CD4-positive, alpha-beta T cell treated with Interleukin-4 for 4 hours (primary cell): ENCODE measurements at regions not wholly inside any gene's neighbourhood (a gene's known extent, or its start where the extent isn't known, plus 50 kb on each side); places are given as distances from the start of the nearest gene placed in this dataset.

Experiments used
- DNase-seq: peaks from one replicate; pipeline ENCODE4 v3.0.0-alpha.2; 2020

DNA sequence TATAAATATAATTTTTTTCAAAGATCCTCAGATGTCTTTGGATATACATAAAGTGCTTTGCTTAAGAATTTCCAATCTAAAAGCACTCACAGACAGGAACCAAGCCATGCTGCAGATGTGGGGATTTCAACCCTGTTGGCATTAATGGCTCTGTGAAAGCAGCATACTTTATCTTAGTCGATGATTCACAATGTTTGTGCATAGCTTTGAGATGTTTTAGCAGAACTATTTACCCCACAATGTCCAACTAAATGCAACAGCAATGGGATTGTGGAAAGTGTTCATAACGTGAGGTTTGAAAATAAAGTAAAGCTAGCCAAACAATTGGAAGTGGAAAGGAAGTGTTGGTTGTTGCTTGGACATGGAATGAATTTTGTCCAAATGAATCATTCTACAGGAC is 371.4 kb downstream of the SOX2 start:
- no peak for DNase-seq

DNA sequence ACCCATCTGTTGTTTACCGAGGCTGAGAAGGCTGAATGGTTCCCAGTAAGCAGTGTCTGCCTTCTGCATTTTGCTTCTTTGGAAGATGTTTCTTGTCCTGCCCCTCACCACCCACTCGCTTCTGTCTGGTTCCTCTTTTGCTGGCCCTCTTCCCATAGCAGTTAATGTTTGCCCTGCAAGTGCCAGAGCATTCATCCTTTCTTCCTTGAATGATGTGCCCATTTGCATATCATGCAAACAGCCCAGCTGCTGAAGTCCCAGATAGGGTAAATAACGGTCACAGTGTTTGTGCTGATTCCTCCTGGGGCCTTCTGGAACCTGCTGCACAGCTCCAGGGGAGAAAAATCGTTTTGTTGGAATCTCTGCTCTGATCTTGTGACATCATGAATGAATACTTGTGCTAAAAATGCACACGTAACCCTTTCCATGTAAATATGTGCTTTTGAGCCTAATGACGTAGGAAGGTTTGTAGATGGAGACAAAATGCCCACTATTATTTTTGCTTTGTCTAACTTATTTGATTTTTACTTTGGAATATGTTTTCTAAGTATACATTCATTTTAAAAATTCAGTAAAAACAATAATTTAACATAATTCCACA is 381.0 kb downstream of the SOX2 start:
- no peak for DNase-seq

DNA sequence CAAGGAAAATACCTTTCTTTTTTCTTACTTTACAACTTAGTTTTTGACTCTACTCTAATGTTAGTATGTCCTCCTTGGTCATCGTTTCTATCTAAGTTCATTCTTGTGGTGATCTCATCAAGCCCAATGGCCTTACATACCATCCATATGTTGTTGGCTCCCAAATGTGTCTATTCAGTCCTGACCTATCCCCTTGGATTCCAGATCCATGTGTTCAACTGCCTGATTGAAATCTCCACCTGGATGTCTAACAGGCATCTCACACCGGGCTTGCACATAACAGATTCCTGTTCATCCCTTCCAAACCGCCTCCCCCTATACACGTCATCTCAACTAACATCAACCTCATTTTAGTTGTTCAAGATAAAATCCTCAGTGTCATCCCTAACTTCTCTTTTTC is 382.6 kb downstream of the SOX2 start:
- DNase-seq: no peak

DNA sequence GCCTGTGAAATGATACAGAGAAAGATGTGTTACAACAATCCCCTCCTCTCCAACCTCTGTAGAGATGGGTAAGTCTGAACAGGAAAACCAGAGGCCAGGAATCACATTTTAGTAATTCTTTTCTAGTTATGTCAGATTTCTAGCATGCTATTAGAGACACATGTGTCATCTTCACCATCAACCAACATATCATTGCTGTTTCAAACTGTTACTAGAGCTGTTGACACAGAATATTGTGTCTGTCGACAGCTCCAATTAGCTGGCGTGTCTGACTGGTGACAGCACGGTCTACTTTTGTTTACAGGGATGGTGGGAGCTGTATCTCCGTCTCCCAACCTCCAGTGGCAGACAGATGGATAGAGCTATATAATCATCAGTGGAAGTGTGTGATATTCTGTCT is 393.2 kb downstream of the SOX2 start:
- DNase-seq: no peak

DNA sequence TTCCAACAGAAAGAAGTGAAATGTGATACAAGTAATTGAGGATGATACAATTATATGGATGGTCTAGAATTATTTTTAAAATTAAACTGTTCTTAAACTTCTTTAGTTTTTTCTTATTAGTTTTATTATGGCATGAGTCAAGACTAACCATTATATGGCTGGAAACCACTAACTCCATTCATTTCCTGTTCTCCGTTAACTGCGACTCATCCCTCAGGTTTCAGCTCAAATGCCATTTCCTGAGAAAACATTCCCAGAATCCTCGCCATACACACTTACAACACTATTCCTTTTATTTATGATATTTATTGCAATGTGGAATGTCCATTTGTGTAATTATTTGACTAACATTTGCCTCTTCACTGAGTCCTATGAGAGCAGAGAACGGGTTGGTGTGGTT is 394.1 kb downstream of the SOX2 start:
- DNase-seq: no peak

DNA sequence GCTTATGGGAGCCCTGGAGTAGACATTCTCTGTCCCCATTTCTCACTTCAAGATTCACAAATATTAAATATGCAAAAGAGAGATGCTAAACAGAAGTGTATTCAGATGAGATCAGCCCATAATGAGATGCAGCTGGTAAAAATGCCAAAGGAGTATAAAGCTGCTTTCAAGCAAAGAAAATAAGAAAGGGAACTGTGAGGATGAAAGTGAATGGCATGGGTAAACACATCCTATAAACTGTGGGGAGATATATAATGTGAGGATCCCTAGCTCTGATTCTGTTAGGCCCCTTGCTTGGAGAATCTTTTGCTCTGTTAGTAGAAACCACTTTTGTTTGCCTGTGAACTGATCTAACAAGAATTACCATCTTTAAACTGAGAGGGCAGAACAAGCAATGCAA is 396.6 kb downstream of the SOX2 start:
- no peak for DNase-seq

DNA sequence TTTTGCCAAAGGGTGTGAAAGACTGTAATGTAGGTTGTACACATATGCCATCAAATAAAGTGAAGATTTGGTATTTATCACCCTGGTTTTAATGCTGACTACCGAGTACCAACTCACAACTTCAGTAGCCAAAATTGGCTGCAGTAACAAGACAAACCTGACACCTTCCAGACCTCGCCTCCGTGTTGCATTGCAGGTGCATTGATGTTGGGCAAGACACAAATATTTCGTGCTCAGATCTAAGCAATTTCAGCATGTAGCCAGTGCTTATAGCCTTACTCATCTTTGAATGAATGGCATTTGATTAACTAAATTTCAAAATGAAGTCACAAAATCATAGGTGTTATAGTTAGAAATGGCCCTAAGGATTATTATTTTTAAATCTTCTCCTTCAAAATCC is 400.2 kb downstream of the SOX2 start:
- DNase-seq: no peak

DNA sequence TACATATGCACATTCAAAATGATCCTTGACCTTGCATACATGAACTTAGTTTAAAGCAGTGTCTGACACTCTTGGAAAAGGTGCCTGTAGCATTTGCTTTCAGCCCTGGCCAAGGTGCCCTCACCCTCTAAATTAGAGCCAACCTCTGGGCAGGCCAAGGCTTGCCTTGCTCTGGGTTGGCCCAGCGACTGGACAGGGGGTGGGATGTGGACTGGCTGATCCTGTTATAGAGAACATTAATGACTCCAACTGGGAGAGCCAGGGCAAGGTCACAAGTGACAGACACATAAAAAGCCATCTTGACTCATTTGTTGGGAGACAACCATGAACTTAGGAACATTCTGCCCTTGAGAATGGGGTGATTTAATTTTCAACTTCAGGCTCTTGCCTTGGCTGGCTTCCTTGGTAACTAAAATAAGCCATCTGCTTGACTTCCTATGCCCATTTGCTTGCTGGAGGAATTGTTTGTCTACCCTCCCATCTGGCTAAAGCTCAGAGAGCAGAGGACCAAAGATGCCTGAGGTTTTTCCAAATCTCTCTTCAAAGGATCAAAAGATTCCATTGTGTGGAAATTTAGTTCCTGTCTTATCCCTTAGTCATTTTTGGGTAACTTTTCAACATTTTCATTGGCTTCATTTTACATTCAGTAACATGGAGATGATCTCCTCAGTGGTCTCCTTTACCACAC is 403.7 kb downstream of the SOX2 start:
- DNase-seq: no peak

DNA sequence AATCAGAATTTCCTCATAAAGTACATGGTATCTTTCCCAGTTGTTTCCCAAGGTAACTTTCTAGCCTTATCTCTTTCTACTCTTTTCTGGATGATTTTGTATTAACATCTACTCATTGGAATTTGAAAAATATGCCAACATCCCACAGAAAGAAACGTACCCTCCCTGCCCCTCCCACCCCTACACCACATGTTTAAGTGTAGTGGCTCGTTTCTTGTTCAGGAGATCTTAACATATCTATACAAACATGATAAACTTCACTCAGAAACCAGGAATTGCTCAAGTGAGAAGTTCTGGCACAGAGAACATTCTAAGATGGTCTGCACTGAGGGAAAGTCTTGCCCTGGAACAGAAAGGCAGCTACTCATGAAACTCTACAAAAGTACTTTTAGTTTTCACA is 404.7 kb downstream of the SOX2 start:
- no peak for DNase-seq

DNA sequence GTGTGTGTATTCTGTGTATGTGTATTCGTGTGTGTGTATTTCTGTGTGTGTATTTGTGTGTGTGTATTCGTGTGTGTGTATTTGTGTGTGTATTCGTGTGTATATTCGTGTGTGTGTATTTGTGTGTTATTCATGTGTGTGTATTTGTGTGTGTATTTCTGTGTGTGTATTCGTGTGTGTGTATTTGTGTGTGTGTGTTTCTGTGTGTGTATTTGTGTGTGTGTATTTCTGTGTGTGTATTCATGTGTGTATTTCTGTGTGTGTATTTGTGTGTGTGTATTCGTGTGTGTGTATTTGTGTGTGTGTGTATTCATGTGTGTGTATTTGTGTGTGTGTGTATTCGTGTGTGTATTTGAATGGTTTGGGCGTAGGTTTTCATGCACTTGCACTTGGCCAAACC is 405.4 kb downstream of the SOX2 start:
- no peak for DNase-seq

DNA sequence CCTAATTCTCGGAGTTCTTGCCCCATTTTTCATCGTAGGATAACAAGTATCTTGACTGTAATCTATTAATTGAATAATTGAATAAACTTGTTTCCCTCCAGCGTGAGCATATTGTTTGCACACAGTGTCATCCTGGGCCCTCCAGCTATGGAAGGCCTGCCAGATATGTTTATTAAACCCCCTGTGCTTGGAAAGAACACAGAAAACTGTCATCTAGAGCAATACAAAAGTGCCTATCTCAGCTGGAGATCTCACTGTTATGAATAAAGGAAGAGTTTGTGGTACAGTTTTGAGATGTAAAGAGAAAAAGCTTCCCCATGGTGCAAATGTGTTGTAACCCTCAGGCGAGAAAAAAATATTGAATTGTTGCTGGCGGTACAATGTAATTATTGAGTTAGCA is 405.9 kb downstream of the SOX2 start:
- DNase-seq: no peak

DNA sequence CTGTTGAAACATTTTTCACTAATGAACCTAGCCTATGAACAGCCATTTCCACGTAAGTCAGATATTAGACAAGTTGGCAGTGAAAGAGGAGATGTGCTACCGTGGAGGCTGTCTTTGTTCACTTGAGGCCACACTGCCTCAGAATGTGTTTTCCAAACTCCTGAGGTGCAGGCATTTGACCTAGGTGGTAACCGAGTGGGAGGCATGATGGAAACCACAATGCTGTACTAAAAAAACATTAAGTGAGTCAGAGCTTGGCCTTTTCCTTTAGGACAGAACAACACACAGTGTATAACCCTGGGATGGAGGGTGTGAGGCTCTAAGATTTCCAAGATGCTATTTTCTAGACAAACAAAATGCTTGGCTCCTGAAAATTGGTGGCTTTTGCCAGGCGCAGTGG is 406.3 kb downstream of the SOX2 start:
- no peak for DNase-seq

DNA sequence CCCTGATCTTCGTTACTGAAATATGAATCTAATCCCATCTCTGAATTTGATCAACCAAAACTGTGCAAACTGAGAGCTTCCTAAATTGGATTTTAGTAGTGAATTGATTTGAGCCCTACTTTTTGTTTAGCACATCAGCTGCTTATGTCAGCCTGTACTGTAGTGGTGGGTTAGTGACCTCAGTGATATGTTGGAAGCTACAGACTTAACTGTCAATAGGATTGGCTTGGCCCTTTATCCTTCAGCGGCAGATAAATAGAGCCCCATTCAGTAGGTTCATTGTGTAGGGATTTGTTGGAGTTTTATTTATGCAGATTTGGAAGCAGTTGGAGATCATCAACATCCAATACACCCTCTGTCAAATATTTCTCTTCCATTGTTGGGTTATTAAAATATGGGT is 409.7 kb downstream of the SOX2 start:
- DNase-seq: no peak

DNA sequence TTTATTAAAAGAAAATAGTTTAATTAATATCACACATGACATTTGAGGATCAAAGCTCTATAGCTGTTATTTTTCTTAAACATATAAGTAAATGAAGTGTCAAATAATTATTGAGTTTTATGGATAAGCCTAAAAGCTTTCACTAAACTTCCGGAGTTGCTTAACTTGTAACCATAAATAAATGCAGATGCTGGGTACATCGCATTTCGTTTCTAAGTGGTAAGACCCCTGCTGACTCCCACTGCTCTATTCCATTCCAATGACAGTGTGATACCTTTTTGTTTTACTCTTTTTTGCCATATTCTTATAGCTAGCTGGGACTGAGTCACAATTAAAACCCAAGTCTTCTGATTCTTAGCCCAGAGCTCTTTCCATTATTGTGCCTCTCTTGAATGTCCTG is 411.1 kb downstream of the SOX2 start:
- no peak for DNase-seq

DNA sequence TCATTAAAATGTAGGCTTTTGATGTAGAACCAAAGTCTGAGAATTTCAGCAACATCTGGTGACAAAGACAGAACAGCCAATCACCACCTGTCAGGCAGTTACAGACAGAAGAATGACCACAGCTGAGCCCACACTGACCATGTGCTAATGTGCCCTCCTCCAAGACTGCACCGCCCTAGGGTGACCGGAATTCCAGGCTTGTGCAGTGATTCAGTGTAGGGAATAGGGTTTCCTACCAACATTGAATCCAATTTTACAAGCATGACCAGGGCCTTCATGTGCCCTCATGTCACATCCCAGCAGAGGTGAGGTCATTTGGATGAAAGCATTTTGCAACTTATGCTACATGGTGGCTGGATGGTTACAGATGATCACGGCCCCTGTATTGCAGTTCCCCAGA is 412.5 kb downstream of the SOX2 start:
- no peak for DNase-seq

DNA sequence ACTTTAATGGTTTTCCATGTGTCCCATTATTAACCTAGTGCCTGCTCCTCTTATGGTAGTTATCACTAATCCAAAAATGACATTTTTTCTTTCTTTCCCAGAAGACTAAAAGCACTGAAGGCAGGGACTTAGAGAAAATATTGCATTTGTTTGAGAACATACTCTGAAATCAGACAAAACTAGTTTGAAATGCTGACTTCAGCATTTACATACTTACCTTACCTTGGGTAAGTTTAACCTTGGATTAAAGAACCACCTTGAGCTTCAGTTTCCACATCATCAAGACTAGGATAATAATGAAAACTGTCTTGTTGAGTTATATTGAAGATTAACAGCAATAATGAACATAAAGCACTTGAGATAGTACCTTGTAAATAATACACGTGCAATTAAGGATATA is 413.0 kb downstream of the SOX2 start:
- no peak for DNase-seq

DNA sequence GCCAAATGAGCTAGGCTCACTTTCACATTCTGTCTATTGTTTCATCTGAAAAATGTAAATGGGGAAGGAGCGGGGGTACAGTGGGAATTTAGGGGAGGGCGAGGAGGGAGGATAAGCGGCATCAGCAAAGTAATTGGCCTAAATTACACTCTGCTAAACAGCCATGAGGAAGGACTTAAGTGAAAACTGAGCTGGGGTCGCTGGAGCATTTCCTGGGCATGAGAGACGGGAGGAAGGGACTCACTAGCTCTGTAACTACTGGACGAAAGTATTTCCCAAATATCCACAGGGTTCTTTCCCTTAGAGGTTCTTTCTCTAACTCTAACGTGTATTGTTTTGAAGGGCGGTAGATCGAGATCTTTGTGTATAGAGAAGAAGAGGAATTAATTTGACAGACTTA is 418.0 kb downstream of the SOX2 start:
- no peak for DNase-seq

DNA sequence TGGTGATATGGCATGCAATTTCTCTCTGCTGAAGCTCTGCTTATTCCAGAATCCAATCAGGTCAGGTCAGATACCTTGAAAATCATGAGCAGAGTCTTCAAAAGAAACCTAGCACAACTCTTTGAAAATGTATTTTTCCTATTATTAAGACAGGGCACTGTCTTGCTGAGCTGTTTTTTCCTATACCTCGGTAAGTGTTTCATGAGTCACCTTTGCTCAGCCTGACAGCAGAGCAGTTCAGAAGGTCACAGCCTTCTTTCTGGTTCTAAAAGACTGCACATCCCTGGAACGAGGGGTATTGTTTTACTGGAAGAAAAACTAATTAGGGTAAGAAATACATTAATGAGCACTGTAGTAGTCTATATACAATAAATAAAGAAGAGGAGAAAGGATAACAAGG is 422.0 kb downstream of the SOX2 start:
- DNase-seq: no peak

DNA sequence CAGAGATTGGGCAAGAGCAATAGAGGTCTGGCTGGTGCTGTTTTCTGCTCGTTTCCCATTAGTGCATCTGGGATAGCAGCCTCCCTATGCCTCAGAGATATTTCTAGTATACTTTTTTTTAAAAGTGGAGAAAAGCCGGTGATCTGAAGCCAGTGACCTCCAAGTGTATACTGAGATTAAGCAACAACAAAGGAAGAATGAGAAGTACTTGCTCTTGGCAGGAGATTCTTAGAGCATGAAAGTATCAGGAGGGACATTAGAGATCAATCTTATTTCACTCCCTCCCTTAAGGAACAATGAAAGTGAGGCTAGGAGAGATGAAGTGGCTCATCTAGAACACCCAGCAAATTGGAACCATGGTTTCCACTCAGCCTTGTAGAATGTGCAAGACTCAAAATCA is 423.3 kb downstream of the SOX2 start:
- DNase-seq: no peak

DNA sequence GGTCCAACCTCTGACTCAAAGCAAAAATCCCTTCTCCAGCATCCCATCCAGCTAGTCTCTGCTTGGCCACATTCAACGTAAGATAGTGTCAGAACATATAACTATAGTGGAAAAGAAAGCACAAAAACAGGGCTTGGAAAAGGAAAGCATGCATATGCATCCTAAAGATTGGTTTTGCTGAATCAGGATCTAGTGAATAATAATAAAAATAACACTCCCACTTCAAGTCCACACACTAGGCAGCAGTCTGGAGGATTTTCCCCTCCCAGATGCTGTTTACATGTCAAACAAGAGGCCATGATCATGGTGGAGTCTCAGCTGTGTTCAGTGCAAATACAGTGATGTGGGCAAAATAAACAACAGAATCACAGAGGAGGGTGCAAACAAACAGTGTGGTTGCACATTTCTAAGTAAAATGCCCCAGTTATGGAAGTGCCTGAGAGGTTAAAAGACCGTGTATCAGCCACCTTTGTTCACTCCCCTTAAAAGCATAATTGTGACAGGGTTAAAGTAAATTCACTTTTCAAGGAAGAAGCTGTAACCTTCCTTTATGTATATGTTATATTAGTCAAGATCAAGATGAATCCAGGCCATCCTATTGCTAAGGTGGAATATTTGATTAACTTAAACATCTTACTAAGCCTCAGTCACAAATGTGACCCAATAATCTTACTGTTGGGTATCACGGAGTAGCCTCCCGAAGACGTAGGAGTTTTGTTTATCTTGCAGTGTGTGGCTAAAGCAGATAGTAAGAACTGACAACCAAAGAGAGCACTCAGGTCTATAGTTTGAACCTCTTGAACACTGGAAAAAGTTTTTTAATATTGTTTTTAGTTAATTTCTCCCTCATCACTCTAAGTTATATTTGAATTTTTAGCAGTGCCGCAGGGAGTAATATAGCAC is 424.5 kb downstream of the SOX2 start:
- no peak for DNase-seq

DNA sequence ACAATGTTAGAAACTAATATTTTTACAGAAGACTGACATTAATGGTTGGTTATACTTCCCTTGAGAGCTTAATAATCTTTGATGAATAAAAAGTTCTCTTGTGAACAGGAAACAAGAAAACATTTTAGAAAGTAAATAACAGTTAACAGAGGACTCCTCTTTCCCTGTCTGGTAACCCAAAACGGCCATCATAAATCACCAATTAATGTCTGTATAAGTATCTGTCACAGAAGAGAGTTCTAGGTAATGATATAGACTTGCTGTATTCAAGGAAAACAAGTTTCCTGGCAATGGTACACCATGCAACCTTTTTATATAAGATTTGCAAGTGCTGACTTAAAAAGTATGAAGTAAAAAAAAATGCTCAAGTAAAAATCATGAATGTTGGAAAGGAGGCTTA is 426.7 kb downstream of the SOX2 start:
- no peak for DNase-seq

DNA sequence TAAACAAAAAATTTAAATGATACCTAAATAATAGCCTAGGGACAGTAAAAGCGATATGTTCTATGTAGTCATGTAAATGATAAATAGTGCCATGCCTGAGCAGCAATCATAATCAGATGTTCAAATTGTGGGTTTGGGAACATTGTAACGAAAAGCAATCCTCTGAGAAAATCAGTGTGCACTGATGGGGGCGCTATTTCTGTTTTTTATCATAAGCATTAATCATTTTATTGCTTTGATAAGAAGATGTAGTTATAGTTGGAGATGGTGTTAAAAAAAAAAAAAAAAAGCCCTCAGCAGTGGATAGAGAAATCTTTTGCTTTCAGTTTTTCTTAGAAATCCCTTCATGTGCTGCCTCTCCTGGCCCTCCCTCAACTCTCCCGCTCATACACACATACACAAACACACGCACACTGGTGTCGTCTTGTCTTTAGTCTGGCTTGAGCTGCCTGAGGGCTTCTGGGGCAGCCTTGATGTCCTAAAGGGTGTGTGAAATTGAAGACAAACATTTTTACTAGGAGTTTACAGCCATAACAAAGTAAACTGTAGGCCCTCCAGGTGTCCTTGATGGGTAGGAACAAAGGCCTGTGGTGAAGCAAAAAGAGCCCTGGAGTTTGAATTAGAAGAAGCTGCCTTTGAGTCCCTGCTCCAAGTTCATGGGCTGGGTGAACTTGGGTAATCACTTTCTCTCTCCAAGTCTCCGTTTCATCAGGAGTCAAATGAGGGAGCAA is 428.1 kb downstream of the SOX2 start:
- no peak for DNase-seq

DNA sequence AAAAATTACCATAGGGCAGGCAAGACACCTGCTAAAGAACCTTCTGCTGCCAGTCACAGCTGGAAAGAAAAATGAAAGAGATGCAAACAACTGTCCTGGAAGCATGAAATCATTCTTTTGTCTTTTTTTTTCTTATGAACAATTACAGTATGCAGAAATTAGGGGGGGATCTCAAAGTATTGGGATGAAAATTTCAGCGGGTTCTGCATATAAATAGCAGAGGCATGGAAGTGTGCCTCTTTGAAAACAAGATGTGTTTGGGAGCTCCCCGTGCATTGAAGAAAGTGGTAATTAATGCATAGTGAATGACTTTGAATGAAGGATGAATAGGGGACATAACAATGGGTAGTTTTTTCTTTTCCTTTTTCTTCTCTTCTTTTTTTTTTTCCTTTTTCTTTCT is 431.2 kb downstream of the SOX2 start:
- DNase-seq: no peak

DNA sequence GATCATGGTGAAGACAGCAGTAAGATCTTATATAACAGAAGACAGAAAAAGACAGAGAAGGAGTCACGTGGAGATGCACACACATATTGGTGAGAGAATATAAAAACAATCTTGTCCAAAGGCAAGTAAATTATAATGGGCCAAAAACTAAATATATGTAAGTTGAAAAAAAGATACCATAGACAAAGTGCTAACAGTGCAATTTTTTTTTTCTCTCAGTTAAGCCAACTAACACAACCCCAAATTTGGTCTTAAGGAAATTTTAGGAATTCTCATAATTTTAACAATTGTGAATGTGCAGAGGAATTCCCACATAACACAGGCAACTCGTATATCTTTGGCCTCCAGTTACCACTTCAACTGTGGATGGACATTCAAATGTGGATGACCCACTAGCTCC is 432.2 kb downstream of the SOX2 start:
- no peak for DNase-seq
